Activated CD8-positive, alpha-beta memory T cell treated with anti-CD3 and anti-CD28 coated beads, Interleukin-2, amount 50 U/mL, for 48 hours (primary cell): ENCODE measurements at regions not wholly inside any gene's neighbourhood (a gene's known extent, or its start where the extent isn't known, plus 50 kb on each side); places are given as distances from the start of the nearest gene placed in this dataset.
"Not testable (repeated sequence)": the region's sequence is repeated elsewhere in the genome, so short reads cannot be mapped to it uniquely, and the experiment has no call there.

Source experiments
- DNase-seq: peaks from one replicate; pipeline ENCODE4 v3.0.0-alpha.2; 2020

DNA sequence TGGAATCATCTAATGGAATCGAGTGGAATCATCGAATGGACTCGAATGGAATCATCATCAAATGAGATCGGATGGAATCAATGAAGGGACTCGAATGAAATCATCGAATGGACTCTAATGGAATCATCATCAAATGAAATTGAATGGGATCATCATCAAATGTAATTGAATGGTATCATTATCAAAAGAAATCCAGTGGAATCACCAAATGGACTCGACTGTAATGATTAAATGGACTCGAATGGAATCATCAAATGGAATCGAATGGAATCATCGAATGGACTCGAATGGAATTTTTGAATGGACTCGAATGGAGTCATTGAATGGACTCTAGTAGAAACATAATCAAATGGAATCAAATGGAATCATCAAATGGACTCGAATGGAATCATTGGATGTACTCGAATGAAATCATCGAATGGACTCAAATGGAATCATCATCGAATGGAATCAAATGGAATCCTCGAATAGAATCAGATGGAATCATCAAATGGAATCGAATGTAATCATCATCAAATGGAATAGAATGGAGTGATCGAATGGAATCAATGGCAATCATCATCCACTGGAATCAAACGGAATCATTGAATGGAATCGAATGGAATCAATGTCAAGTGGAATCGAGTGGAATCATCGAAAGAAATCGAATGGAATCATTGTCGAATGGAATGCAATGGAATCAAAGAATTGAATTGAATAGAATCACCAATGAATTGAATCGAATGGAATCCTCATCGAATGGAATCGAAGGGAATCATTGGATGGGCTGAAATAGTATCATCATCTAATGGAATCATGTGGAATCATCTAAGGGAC, 234.2 kb downstream of the SHCBP1 start:
- DNase-seq, result peak; percentile 58

DNA sequence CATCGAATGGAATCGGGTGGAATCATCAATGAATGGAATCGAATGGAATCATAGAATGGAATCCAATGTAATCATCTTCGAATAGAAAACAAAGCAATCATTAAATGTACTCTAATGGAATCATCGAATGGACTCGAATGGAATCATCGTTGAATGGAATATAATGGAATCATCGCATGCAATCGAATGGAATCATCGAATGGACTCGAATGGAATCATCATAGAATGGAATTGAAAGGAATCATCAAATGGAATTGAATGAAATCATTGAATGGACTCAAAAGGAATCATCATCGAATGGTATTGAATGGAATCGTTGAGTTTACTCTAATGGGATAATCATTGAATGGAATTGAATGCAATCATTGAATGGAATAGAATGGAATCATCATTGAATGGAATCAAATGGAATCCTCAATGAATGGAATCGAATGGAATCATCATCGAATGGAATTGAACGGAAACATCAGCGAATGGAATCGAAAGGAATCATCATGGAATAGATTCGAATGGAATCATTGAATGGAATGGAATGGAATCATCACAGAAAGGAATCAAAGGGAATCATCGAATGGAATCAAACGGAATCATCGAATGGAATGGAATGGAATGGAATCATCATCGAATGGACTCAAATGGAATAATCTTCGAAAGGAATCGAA, 234.9 kb downstream of the SHCBP1 start:
- not testable (repeated sequence) for DNase-seq

DNA sequence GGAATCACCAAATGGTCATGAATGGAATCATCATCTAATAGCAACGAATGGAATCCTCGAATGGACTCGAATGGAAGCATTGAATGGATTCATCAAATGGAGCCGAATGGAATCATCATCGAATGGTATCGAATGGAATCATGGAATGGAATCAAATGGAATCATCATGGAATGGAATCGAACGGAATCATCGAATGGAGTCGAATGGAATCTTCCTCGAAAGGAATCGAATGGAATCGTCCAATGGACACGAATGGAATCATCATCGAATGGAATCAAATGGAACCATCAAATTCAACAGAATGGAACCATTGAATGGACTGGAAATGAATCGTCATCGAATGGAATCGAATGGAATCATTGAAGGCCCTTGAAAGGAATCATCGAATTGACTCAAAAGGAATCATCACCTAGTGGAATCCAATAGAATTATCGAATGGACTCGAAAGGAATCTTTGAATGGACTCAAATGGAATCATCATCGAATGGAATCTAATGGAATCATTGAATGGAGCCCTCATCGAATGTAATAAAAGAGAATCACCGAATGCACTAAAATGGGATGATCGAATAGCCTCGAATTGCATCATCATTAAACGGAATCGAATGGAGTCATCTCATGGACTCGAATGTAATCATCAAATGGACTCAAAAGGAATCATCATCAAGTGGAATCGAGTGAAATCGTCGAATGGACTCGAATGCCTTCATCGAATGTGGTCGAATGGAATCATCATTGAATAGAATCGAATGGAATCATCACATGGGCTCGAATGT, 236.7 kb downstream of the SHCBP1 start:
- DNase-seq, result not testable (repeated sequence)

DNA sequence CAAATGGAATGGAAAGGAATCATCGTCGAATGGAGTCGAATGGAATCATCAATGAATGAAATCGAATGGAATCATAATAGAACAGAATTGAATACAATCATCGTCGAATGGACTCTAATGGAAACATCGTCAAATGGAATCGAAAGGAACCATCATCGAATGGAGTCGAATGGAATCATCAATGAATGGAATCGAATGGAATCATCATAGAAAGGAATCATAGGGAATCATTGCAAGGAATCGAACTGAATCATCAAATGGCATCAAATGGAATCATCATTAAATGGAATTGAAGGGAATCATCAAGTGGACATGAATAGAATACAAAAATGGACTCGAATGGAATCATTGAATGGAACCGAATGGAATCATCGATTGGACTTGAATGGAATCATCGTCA, 237.6 kb downstream of the SHCBP1 start:
- DNase-seq, result not testable (repeated sequence)

DNA sequence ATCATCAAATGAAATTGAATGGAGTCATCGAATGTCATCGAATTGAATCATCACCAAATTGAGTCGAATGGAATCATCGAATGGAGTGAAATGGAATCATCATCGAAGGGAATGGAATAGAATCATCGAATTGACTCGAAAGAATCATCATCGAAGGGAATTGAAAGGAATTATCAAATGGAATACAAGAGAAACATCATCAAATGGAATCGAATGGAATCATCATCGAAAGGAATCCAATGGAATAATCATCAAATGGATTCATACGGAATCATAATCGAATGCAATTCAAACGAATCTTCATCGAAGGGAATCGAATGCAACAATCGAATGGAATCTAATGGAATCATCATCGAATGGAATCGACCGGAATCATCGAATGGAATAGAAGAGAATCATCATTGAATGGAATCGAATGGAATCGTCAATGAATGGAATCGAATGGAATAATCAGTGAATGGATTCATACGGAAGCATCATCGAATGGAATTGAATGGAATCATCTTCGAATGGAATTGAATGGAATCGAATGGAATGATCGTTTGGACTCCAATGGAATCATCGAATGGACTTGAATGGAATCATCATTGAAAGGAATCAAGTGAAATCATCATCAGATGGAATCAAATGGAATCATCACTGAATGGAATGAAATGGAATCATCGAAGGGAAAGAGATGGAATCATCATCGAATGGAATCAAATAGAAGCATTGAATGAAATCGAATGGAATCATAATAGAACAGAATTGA, 238.2 kb downstream of the SHCBP1 start:
- not testable (repeated sequence) for DNase-seq

DNA sequence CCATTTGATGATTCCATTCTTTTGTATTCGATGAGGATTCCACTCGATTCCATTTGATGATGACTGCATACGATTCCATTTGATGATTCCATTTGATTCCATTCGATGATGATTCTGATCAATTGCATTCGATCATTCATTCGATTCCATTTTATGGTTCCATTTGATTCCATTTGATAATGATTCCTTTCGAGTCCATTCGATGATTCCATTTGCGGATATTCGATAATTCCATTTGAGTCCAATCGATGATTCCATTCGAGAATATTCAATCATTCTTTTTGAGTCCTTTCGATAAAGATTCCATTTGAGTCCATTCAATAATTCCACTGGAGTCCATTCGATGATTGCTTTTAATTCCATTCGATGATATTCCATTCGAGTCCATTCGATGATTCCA, 239.1 kb downstream of the SHCBP1 start:
- DNase-seq, result not testable (repeated sequence)

DNA sequence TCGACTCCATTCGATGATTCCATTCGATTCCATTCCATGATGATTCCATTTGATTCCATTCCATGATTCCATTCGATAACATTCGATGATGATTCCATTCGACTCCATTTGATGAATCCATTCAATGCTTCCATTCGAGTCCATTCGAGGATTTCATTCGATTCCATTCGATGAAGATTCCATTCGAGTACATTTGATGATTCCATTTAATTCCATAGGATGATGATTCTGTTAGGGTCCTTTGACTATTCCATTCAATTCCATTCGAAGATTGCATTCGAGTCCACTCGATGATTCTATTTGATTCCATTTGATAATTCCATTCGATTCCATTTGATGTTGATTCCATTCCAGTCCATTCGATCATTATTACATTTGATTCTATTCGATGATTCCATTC, 239.8 kb downstream of the SHCBP1 start:
- not testable (repeated sequence) for DNase-seq
